ENCODE measurements at regions not wholly inside any gene's neighbourhood (a gene's known extent, or its start where the extent isn't known, plus 50 kb on each side); places are given as distances from the start of the nearest gene placed in this dataset.

- TF ChIP-seq CTCF (IDR thresholded peaks at IDR 0.05) (no peak), TCF7L2 (IDR thresholded peaks at IDR 0.05; ENCODE audit: low read depth, low read length) (no peak)
Measured at GRCh38 chr5:143472576-143472975, 69.1 kb upstream of the NR3C1 start.
